Embryonic facial prominence (tissue), 1 donor: ENCODE measurements at regions not wholly inside any gene's neighbourhood (a gene's known extent, or its start where the extent isn't known, plus 50 kb on each side); places are given as distances from the start of the nearest gene placed in this dataset.

Experiments
- DNase-seq: peaks from one replicate; pipeline ENCODE4 v3.0.0-alpha.2; 2016; ENCODE audit errors: extremely low spot score

DNA sequence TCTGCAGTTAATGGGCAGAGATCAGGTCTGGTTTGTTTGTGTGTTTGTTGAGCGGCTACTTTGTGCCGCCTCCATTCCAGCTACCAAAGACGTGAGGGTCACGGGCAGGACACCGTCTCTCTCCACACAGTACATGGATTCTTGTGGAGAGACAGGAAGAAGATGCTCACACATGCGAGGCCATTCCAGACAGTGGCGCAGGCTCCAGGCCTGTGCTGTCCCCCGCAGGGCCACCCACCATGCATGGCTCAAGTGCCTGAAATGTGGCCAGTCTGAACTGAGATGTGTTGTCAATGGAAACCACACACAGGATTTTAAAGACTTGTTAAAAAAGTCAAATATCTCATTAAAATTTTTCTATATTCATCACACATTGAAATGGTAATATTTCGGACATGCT is 848.3 kb downstream of the TBC1D22A start:
- no peak for DNase-seq

DNA sequence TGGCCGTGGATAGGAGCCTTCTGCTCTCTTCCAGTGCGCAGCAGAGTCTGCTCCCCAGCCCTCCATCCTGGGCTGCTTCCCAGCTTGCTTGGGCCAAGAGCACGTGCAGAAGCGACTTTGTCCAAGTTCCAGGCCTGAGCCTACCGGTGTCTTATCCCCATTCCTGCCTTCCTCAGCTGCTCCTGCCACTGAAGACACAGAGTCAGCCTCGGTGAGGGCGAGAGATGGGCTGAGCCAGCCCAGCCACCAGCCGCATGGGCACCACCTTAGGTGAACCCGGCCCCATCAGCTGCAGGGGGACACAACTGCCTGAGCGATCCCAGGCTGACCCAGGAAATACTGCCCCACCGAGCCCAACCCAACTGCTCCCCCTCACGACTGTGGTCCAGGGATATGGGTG is 847.8 kb downstream of the TBC1D22A start:
- no peak for DNase-seq

DNA sequence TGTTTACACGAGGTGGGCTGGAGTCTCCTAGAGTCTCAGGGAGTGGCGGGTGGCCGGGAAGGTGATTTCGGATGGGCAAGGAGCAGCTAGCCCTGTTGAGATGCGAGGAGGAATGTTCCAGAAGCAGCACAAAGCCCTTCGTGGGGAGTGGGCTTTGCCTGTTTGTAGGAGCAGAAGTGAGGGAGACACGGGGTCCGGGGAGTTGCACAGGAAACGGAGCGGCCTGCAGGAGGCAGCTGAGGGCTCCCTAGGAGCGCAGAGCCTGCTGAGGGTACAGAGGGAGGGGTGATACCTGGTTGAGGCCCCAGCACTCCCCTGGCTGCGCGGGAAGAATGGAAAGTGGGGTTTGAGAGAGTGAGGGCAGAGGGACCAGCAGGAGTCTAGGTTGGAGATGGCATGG is 847.2 kb downstream of the TBC1D22A start:
- no peak for DNase-seq

DNA sequence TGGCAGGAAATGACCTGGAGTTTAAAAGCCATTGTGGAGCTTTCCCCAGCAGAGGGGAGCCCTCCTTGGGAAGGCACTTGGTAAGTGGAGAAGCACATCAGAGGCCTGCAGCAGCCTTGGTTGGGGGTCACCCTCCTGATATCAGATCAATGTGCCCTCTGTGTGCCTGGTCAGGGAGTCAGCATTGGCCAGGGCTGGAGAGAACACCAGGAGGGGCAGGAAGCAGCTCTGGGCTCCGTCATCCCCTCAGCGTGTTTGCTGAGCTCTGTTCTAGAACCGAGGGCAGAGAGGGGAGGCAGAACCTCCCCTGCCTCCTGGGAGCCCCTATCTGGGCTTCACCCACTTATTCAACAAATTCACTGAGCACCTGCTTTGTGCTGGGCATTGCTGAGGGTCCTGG is 846.0 kb downstream of the TBC1D22A start:
- no peak for DNase-seq

DNA sequence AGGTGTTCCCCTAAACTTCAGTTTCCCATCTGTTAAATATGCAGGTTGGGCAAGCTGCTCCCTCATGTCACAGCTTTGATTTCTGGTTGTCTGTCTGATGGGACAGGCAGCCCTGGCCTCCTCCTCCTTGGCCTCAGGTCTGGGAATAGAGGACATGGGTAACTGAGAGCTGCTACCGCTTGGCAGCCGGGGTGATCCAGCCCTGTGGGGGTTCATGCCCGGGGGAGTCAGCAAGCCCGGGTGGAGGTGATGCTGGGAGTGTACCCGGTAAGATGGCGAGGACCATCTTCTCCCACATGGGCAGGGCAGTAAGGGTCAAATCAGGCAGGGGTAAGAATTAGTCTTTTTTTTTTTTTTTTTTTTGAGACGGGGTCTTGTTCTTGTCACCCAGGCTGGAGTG is 845.0 kb downstream of the TBC1D22A start:
- DNase-seq: no peak

DNA sequence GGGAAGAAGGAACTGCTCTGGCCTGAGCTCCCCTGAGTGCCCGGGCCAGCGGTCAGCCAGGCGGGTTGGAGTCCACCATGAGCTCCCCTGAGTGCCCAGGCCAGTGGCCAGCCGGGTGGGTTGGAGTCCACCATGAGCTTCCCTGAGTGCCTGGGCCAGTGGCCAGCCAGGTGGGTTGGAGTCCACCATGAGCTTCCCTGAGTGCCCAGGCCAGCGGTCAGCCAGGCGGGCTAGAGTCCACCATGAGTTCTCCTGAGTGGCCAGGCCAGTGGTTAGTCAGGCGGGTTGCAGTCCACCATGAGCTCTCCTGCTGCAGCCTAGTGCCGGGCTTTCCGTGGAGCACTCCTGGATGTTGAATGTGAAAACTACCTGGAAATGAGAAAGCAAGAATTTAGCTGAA is 844.0 kb downstream of the TBC1D22A start:
- no peak for DNase-seq

DNA sequence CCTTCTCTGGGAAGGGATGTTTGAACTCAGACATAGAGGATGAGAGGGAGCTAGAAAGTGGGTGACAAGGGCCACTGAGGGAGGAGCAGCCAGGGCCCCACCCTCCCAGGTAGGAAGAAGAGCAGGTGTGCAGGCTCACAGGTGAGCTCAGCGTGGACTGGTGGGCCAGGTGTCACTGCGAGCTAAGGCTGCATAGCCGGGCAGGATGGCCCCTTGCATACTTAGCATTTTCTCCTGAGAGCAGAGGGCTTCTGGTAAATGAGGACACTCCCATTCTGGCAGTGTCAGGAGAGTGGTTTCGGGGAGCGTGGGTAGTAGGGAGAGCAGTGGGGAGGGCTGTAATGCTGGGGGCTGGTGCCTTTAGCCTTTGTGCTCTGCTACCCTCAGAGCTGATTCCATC is 843.4 kb downstream of the TBC1D22A start:
- DNase-seq: no peak

DNA sequence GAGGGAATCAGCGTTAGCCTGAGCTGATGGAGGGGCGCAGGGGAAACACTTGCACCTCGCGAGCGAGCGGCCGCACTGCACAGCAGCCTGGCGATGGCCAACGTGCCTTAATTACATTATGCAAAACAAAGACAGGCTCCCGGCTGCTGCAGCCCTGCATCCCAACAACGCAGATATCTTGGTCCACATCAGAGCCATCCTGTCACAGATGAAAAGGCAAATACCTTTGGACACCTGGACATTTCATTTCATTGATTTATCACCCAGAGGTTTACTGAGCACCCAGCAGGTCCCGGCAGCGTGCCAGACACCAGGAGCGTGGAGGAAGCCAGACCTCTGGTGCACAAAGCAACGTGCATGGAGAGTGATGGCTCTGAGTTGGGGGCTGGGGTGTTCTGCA is 843.0 kb downstream of the TBC1D22A start:
- no peak for DNase-seq

DNA sequence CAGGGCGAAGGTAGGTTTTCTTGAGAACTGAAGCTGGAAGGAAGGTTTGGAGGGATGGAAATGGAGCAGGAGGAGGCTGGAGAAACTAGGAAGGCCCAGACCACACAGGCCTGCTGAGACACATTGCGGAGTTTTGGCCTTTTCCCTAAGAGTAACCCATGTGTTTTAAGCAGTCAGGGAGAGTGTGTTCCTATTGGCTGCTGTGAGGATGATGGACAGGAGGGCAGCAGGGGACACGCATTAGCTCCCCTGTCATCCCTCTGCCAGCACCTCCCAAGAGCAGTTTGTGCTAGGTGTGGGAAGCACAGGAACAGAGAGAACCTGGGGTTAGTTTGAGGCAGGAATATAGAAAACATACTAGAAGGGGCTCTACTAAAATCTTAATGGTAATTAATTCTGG is 842.1 kb downstream of the TBC1D22A start:
- DNase-seq: no peak

DNA sequence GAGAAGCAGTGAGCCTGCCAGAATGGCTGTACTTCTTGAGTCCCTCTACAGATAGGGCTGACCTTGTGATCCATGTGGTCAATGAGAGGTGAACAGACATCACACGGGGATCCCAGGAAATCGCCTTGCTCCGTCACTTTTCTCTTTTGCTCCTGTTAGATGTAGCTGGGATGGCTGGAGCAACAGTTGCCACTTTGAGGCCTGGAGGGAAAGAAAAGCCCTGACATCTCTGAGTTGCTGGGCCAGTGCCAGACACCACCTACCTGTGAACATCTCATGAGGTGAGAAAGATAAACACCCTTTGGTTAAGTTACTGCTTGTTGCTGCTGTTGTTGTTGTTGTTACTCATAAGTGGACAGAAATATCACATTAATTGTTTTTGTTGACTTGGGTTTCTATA is 840.3 kb downstream of the TBC1D22A start:
- DNase-seq: no peak

DNA sequence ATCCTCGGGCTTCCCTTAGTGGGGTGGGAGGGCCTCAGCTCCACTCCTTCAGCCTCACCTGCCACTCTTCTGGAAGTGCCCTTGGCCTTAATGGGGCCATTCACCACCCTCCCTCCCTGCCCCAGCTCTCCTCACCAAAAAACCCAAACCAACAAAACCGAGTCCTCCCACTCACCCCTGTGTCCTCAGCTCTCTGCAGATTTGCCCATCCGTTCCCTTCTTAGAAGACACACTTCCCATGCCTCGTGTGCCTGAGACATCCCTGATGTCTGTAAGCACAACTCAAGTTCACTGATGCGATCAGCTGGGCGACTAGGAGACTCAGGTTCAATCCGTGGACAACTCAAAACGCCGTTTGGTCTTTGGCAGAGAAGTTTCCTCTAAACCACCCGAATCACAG is 839.2 kb downstream of the TBC1D22A start:
- DNase-seq: no peak

DNA sequence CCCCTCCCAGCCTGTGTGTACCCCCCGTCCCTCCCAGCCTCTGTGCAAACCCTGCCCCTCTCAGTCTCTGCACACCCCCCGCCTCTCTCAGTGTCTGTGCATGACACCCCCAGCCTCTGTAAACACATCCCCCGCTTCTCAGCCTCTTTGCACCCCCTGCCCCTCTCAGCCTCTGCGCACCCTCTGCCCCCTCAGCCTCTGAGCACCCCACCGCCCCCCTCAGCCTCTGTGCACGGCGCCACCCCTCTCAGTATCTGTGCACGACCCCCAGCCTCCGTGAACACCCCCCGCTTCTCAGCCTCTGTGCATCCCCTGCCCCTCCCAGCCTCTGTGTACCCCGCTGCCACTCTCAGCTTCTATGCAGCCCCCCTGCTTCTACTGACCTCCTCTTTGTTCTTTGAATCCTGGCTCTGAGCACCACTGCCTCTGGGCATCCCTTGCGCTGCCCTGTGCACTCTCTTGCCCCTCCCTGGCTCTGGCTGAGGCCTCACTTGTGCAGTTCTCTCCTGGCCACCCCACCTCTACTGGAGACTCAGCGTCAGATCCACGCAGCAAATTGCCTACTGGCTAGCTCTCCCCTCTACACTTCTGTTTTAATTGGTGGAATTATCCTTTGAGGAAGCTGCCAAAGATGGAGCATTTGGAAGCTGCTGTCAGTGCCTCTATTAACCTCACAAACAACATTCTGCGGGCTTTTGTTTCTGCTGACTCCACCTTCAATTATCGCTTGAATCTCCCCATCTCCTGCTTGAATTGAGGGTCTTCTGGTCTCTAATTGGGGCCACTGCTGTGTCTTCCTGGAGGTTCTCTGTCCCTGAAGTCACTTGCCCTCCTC is 838.6 kb downstream of the TBC1D22A start:
- no peak for DNase-seq

DNA sequence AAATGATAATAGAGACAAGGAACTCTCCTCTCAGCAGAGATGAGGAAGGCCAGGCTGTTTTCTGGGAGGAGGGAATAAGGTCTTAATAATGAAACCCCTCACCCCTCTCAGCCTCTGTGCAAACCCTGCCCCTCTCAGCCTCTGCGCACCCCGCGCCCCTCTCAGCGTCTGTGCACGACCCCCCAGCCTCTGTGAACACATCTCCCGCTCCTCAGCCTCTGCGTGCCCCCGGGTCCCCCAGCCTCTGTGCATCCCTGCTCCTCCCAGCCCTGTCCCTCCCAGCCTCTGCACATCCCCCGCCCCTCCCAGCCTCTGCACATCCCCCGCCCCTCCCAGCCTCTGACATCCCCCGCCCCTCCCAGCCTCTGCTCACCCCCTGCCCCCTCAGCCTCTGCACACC is 837.8 kb downstream of the TBC1D22A start:
- no peak for DNase-seq

DNA sequence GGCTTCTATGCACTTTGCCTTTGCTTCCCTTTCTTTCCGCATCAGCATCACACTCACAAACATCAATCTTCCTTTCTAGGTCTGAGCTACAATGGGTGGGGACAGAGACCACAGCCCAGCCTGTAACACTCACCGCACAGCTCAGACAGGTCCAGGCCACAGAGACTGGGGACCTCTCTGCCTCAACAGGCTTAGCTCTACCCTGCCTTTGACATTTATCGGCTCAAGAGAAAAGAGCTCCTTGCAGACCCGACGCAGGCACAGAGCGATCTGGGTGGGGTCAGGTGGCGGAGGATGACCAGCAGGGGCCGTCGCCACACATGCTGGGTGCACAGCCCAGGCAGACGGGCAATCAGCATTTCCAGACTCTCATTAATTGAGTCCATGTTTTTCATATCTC is 837.3 kb downstream of the TBC1D22A start:
- DNase-seq: no peak

DNA sequence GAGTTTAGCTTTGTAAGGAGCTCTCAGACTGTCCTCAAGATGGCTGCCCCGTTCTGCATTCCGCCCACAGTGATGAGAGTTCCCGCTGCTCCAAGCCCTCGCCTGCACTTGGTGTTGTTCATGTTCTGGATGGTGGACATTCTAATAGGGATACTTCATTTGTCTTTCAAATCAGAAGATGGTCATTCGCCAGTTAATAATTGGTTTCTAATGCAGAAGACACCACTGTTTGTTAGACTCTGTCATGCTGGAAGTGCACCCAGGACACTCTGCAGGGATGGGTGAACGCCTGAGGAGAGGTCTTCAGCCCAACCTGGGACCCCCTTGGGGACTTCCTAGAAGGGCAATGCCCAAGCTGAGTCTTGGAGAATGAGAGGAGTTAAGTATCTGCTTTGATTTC is 836.4 kb downstream of the TBC1D22A start:
- no peak for DNase-seq

DNA sequence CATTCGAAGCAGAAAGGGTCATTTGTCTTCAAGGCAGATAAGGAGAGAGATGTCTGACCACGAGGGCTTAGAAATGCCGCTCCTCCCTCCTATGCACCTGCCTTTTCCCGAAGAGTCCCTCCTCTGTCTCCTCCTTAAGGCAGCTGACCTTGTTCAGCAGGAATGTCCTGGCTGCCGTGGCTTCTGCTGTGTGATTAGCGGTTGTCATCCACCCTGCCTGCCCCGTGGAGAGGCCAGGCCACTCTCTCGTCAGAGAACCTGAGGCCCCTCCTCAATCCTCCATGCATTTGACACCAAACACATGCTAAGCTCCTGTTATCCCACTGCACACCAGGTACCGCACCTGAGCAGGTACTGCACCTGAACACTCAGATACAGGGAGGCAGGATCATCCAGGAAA is 834.6 kb downstream of the TBC1D22A start:
- DNase-seq: no peak

DNA sequence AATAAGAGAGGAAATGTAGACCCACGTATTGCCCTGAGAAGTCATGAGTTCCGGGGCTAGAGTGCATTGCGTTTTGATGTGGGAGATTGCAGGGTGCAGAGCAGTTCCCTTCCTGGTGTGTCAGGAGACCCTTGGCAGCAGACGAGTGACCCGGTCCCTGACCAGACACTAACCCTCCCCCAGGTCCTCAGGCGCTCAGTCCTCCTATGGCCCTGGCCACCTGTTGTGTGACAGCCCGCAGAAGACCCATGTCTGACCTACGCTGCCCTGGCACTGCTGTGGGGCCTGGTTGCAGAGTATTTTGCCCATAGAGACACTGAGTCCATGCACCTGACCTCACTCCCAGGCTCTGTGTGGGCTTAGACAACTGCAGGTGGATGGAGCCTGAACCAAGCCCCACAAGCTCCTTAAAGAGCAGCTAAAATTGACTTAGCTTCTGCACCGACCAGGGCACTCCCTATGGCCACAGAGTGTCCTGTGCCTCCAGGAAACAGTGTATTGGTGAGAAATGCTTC is 833.8 kb downstream of the TBC1D22A start:
- no peak for DNase-seq

DNA sequence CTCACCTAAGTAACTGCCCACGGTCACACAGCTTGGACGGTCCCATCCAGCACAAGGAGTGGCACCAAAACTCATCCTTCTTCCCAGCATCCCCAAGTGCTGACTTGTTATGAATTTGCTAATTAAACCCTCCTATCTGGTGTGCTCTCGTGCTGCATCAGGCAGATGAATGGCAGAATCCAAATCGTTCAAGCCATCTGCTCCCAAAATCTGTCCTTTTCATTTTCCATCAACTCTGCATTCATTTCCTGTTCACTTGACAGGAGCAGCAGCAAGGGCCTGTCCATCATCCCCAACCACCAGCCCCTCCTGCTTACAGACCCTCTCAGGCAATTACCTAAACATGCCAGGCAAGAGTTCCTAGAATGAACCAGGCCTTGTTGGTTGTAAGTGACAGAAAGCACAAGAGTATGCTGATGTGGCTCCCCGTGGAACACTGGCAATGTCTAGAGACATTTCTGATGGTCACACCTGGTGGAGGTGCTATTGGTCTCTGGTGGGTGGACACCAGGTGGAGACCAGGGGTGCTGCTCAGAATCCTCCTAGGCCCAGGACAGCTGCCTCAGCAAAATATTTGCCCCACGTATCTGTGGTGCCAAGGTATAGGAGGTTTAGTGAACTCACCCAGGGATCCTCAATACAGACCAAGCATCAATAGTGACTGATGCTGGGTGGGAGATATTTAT is 832.5 kb downstream of the TBC1D22A start:
- no peak for DNase-seq

DNA sequence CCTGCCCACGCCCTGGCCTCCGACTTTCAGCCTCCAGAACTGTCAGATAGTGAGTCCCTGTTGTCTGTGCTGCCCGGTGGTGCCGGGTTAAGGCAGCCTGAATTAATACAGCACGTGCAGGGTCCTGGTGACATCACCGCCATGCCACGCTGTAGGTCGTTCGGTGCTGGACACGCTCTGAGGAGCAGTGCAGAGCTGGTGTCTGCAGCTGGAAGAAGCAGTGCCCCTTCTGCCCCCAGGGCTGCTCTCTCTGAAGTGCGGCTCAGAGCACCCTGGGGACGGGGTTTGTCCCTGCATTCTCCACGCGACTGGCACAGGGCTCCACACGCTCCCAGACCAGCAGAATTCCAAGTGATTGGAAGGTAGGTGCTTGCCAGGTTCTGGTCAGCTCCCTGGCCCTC is 831.5 kb downstream of the TBC1D22A start:
- no peak for DNase-seq

DNA sequence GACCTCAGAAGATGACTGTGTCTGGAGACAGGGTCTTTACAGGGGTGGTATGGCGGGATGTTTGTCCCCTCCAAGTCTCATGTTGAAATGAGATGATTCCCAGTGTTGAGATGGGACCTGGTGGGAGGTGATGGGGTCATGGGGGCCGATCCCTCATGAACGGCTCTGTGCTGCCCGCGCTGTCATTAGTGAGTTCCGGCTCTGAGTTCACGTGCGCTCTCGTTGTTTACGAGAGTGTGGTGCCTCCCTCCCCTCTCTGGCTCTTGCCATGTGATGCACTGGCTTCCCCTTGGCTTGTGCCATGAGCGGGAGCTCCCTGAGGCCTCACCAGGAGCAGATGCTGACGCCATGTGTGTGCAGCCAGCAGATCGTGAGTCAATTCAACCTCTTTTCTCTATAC is 830.8 kb downstream of the TBC1D22A start:
- no peak for DNase-seq

DNA sequence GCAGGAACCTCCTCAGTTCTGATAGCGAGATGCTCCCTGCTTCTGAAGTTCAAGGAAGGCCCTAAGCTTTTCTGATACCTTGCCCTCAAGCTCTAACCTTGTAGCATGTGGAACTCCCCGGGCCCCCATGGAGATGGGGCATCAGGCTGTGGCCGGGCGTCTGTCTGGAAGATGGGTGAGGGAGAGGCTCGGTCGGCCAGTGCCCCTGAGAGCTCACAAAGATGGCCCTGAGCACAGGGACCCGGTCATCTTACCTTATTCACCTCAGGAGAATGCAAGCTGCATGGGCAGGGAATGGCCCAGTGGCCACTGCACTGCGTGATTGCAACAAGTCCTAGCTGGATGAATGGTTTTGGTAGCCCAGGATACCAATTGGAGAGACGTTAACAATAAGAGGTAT is 830.3 kb downstream of the TBC1D22A start:
- no peak for DNase-seq

DNA sequence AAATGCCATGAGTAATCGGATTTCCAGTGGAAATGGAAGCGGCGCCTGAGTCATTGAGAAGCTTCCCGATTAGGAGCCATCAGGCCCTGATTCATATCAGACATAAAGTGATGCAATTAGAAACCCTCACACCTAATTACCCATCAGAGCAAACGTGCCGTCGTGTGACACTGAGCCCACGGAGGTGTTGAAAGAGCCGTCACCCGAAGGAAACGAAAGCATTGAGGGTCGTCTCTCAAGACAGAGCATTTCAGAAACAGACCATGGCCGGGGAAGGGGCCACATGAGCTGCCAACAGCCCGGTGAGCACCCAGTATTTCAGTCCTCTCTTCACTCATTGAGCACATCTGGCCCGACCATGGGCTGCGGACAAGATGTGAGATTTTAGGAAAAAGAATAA is 829.3 kb downstream of the TBC1D22A start:
- DNase-seq: no peak

DNA sequence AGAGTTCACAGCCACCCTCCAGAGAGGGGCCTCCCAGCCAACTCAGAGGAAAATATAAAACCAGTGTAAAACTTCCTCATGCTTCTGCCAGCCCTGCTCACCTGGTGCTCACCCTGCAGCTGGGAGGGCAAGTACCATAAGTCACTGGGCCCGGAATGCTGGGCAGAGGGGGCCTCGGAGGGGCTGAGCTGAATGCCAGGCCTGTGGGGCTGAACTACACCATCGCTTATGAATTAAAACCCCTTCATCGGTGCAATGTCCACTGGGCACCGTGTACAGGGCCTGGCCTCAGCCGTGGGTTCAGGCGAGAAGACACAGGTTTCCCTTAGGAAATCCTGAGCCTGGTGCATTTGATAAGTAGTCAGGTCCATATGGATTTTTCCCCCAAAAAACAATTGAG is 828.6 kb downstream of the TBC1D22A start:
- no peak for DNase-seq
